ENCODE measurements at regions not wholly inside any gene's neighbourhood (a gene's known extent, or its start where the extent isn't known, plus 50 kb on each side); places are given as distances from the start of the nearest gene placed in this dataset.

GRCh38 chr7:10022480-10022879, 951.2 kb upstream of the PHF14 start:
- 33 to 64% methylated on average over 3 of the region's 3 CpGs for WGBS, 2 donors
- intact Hi-C loops (cut with DNase I), result no loop called here
- H3K4me3 ChIP-seq, result no peak overlapping the region
- H3K9me3 ChIP-seq, result no peaks in the 10 kb centered on the region
- H3K27ac ChIP-seq, result no peak overlapping the region
- H3K36me3 ChIP-seq, result no peaks in the 10 kb centered on the region
- no peak for TF ChIP-seq POLR2A (IDR thresholded peaks at IDR 0.05)
- TF ChIP-seq EP300 (IDR thresholded peaks at IDR 0.05), result no peak
- no peak for TF ChIP-seq CTCF (IDR thresholded peaks at IDR 0.05)
- H3K27me3 ChIP-seq, result no peaks in the 10 kb centered on the region
- H3K4me1 ChIP-seq, result no peaks in the 10 kb centered on the region
- DNase-seq, result no peak

GRCh38 chr7:10022957-10023356, 950.7 kb upstream of the PHF14 start:
- Histone ChIP-seq H3K4me1 (no peaks in the 10 kb centered on the region), H3K27me3 (no peaks in the 10 kb centered on the region), H3K36me3 (no peaks in the 10 kb centered on the region), H3K9me3 (no peaks in the 10 kb centered on the region), H3K4me3 (no peak overlapping the region), H3K27ac (no peak overlapping the region)
- intact Hi-C loops (cut with DNase I), result no loop called here
- TF ChIP-seq CTCF (IDR thresholded peaks at IDR 0.05), result no peak
- TF ChIP-seq POLR2AphosphoS5 (IDR thresholded peaks at IDR 0.05), result no peak
- TF ChIP-seq POLR2A (IDR thresholded peaks at IDR 0.05), result no peak
- TF ChIP-seq EP300 (IDR thresholded peaks at IDR 0.05), result no peak
- DNase-seq, result no peak
- whole genome bisulfite sequencing, 2 donors, result 16 to 55% methylated on average over 2 of the region's 2 CpGs

- Histone ChIP-seq H3K9me3 (no peaks in the 10 kb centered on the region), H3K4me1 (no peaks in the 10 kb centered on the region), H3K36me3 (no peaks in the 10 kb centered on the region), H3K27ac (no peak overlapping the region), H3K4me3 (no peak overlapping the region), H3K27me3 (no peaks in the 10 kb centered on the region)
- WGBS, 2 donors, result 60 to 64% methylated on average over 5 of the region's 5 CpGs
- DNase-seq, result no peak
- intact Hi-C loops (cut with DNase I), result no loop called here
- no peak for TF ChIP-seq POLR2AphosphoS5 (IDR thresholded peaks at IDR 0.05)
- no peak for TF ChIP-seq POLR2A (IDR thresholded peaks at IDR 0.05)
- TF ChIP-seq CTCF (IDR thresholded peaks at IDR 0.05), result no peak
- TF ChIP-seq EP300 (IDR thresholded peaks at IDR 0.05), result no peak
Measured at GRCh38 chr7:10034843-10035556, 938.7 kb upstream of the PHF14 start.

- DNase-seq, result no peak
- intact Hi-C loops (cut with DNase I), result no loop called here
- H3K27ac ChIP-seq, result no peak overlapping the region
- H3K9me3 ChIP-seq, result no peaks in the 10 kb centered on the region
- H3K4me3 ChIP-seq, result no peak overlapping the region
- no peaks in the 10 kb centered on the region for H3K4me1 ChIP-seq
- TF ChIP-seq POLR2AphosphoS5 (IDR thresholded peaks at IDR 0.05) (no peak), POLR2A (IDR thresholded peaks at IDR 0.05) (no peak), EP300 (IDR thresholded peaks at IDR 0.05) (no peak), CTCF (IDR thresholded peaks at IDR 0.05) (no peak)
- 78 to 86% methylated on average over 2 of the region's 2 CpGs for WGBS, 2 donors
- no peaks in the 10 kb centered on the region for H3K27me3 ChIP-seq
- no peaks in the 10 kb centered on the region for H3K36me3 ChIP-seq
Measured at GRCh38 chr7:10036693-10037092, 937.0 kb upstream of the PHF14 start.

GRCh38 chr7:10038351-10038750, 935.3 kb upstream of the PHF14 start:
- Histone ChIP-seq H3K36me3 (no peaks in the 10 kb centered on the region), H3K27ac (no peak overlapping the region), H3K4me1 (no peaks in the 10 kb centered on the region), H3K4me3 (no peak overlapping the region), H3K9me3 (no peaks in the 10 kb centered on the region), H3K27me3 (no peaks in the 10 kb centered on the region)
- 70 to 82% methylated on average over 1 of the region's 1 CpG for WGBS, 2 donors
- TF ChIP-seq POLR2AphosphoS5 (IDR thresholded peaks at IDR 0.05) (no peak), CTCF (IDR thresholded peaks at IDR 0.05) (no peak), EP300 (IDR thresholded peaks at IDR 0.05) (no peak), POLR2A (IDR thresholded peaks at IDR 0.05) (no peak)
- intact Hi-C loops (cut with DNase I), result no loop called here
- DNase-seq, result no peak

All from sigmoid colon (tissue), 6 donors.